ENCODE measurements at regions not wholly inside any gene's neighbourhood (a gene's known extent, or its start where the extent isn't known, plus 50 kb on each side); places are given as distances from the start of the nearest gene placed in this dataset.

DNA sequence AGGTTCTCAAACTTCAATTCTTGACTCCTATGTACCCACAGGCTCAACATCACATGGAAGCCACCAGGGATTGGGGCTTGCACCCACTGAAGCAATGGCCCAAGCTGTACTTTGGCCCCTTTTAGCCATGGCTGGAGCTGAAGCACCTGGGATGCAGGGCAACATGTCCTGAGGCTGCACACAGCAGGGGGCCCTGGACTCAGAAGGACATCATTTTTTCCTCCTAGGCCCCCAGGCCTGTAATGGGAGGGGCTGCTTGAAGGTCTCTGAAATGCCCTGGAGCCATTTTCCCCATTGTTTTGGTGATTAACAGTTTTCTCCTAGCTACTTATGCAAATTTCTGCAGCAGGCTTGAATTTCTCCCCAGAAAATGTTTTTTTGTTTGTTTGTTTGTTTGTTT lies 465.1 kb upstream of the PCDH10 start:
- no peak for TF ChIP-seq POLR2A (IDR thresholded peaks at IDR 0.05)
- TF ChIP-seq, protein P1, sequence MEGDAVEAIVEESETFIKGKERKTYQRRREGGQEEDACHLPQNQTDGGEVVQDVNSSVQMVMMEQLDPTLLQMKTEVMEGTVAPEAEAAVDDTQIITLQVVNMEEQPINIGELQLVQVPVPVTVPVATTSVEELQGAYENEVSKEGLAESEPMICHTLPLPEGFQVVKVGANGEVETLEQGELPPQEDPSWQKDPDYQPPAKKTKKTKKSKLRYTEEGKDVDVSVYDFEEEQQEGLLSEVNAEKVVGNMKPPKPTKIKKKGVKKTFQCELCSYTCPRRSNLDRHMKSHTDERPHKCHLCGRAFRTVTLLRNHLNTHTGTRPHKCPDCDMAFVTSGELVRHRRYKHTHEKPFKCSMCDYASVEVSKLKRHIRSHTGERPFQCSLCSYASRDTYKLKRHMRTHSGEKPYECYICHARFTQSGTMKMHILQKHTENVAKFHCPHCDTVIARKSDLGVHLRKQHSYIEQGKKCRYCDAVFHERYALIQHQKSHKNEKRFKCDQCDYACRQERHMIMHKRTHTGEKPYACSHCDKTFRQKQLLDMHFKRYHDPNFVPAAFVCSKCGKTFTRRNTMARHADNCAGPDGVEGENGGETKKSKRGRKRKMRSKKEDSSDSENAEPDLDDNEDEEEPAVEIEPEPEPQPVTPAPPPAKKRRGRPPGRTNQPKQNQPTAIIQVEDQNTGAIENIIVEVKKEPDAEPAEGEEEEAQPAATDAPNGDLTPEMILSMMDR (IDR thresholded peaks at IDR 0.05), result no peak

Measured in right lobe of liver (tissue), 4 donors.